NCI-H1436 treated with DMSO at 0.1 percent for 48 hours (cell line): ENCODE measurements at regions not wholly inside any gene's neighbourhood (a gene's known extent, or its start where the extent isn't known, plus 50 kb on each side); places are given as distances from the start of the nearest gene placed in this dataset.

ENCODE experiments used
- DNase-seq: peaks from one replicate; lab custom pipeline; 2025; lab: John Stamatoyannopoulos, UW

- no peak for DNase-seq
These were observed 389.6 kb downstream of the LRIG3 start for GRCh38 chr12:58530742-58531062.

GRCh38 chr12:58532855-58533608 lies 387.3 kb downstream of the LRIG3 start:
- no peak for DNase-seq

GRCh38 chr12:58533652-58534051 lies 386.7 kb downstream of the LRIG3 start:
- DNase-seq, result no peak

GRCh38 chr12:58537278-58537677 lies 383.0 kb downstream of the LRIG3 start:
- DNase-seq, result no peak

GRCh38 chr12:58539295-58539694 lies 381.0 kb downstream of the LRIG3 start:
- no peak for DNase-seq

- DNase-seq, result peak; percentile 30
These were observed 379.6 kb downstream of the LRIG3 start for GRCh38 chr12:58540480-58541299.

- DNase-seq, result no peak
These were observed 379.0 kb downstream of the LRIG3 start for GRCh38 chr12:58541300-58541690.

GRCh38 chr12:58544281-58544680 lies 376.0 kb downstream of the LRIG3 start:
- no peak for DNase-seq

GRCh38 chr12:58547217-58547616 lies 373.1 kb downstream of the LRIG3 start:
- DNase-seq, result no peak

- no peak for DNase-seq
These were observed 371.5 kb downstream of the LRIG3 start for GRCh38 chr12:58548801-58549200.

GRCh38 chr12:58554522-58555157 lies 365.7 kb downstream of the LRIG3 start:
- no peak for DNase-seq

GRCh38 chr12:58557171-58557570 lies 363.1 kb downstream of the LRIG3 start:
- no peak for DNase-seq

GRCh38 chr12:58557661-58558060 lies 362.6 kb downstream of the LRIG3 start:
- DNase-seq, result no peak

GRCh38 chr12:58563621-58564020 lies 356.7 kb downstream of the LRIG3 start:
- DNase-seq, result no peak

GRCh38 chr12:58564721-58565120 lies 355.6 kb downstream of the LRIG3 start:
- DNase-seq, result no peak

- no peak for DNase-seq
These were observed 353.7 kb downstream of the LRIG3 start for GRCh38 chr12:58566599-58566998.

GRCh38 chr12:58567189-58567588 lies 353.1 kb downstream of the LRIG3 start:
- DNase-seq, result no peak

- no peak for DNase-seq
These were observed 349.9 kb downstream of the LRIG3 start for GRCh38 chr12:58570411-58570810.

GRCh38 chr12:58575256-58575655 lies 345.0 kb downstream of the LRIG3 start:
- no peak for DNase-seq

- DNase-seq, result no peak
These were observed 344.2 kb downstream of the LRIG3 start for GRCh38 chr12:58576081-58576480.

GRCh38 chr12:58576916-58577315 lies 343.4 kb downstream of the LRIG3 start:
- DNase-seq, result no peak

GRCh38 chr12:58580095-58580494 lies 340.2 kb downstream of the LRIG3 start:
- no peak for DNase-seq

GRCh38 chr12:58583529-58583928 lies 336.8 kb downstream of the LRIG3 start:
- DNase-seq, result no peak
